RPMI8226 (cell line): ENCODE measurements at regions not wholly inside any gene's neighbourhood (a gene's known extent, or its start where the extent isn't known, plus 50 kb on each side); places are given as distances from the start of the nearest gene placed in this dataset.

Source experiments
- DNase-seq: peaks from one replicate; pipeline ENCODE4 v3.0.0-alpha.2; 2015

DNA sequence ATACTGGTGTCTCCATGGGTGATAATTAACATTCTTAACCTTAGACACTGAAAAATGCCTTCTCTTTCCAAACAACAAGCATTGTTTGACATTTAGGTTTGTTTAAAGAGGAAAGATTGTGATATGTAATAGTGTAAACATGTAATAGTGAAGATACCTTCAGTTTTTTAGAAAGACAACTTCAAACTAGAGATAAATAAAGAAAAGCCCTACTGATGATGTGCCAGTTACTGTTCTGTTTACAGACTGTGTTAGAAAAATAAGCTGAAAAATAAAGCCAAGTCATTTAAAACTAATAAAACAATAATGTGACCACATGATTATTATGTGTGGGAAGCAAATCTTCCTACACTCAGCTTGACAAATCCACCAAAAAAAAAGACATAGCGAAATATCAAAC is 2035.3 kb upstream of the TENM3 start:
- DNase-seq = no peak

DNA sequence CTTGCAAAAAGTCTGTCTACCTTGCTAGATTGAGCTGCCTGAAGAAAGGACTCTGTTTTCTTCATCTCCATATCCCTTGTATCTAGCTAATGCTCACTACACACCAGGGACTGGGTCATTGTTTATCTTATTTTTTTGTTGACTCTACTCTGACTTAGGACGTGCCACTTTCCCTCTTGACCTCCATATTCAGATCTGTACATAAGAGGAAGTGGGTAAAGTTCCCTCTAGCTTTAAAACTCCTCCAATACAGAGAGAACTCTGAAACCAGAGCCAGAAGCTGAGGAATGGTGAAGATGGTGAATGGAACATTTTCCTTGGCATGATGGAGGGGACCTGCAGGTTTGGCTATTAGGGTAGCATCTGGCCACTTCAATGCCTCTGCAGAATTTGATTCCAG is 2026.1 kb upstream of the TENM3 start:
- DNase-seq = no peak

DNA sequence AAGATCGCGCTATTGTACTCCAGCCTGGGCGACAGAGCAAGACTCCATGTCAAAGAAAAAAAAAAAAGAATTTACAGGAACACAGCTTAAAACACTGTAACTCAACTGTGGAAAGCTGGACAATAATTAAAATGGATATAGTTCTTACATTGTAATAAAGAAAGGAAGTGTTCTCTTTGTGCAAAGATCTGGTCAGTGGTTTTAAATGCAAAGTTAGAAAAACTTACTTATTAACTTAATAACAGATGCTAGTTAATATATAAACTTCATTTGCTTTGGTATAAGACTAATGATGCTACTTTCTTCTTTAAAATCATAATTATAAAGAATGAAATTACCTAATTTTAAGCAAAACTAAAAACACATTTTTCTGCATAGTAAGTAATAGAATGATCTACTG is 2024.1 kb upstream of the TENM3 start:
- DNase-seq = no peak

GRCh38 chr4:180225977-180226376 is 2017.2 kb upstream of the TENM3 start:
- no peak for DNase-seq

GRCh38 chr4:180234730-180235129 is 2008.5 kb upstream of the TENM3 start:
- no peak for DNase-seq

DNA sequence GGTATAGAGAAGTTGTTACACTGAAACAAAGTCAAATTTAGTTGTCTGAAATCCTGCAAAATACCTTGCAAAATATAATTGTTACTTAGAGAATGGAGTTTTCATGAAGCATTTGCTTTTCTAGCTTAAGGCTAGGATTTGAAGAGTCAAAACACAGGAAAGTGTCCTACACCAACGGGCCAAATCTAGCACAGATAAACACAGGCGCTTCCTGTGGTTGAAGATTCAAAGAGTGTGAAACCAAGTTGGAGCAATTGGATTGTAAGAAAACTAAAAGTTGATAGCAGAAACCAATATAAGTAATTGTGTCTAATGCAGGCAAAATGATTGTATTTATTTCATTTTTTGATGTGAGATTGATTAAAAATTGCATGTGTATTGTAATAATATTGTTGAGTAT is 2002.5 kb upstream of the TENM3 start:
- DNase-seq = no peak

GRCh38 chr4:180253419-180253818 is 1989.8 kb upstream of the TENM3 start:
- DNase-seq = no peak

GRCh38 chr4:180261346-180261745 is 1981.9 kb upstream of the TENM3 start:
- DNase-seq = no peak

DNA sequence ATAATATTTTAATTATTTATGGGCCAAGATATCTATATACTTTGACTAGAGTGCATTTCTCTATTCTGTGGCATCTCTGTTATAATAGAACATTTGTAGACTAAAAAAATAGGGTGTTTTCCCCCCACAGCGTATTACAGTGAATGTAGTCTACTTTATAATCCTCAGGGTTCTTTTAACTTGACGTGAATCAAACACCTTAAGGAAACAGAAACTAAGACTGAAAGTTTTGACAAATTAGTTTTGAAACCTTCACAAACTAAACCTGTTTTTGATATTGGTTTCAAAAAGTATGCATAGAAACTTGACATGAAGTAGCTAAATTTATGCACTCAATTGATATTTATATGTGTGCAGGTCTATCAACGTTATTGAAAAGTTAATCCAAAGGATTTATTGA is 1963.1 kb upstream of the TENM3 start:
- no peak for DNase-seq

- peak; percentile 12 for DNase-seq
Observed at GRCh38 chr4:180280726-180281297, 1962.4 kb upstream of the TENM3 start.

- no peak for DNase-seq
Observed at GRCh38 chr4:180281724-180282123, 1961.5 kb upstream of the TENM3 start.

DNA sequence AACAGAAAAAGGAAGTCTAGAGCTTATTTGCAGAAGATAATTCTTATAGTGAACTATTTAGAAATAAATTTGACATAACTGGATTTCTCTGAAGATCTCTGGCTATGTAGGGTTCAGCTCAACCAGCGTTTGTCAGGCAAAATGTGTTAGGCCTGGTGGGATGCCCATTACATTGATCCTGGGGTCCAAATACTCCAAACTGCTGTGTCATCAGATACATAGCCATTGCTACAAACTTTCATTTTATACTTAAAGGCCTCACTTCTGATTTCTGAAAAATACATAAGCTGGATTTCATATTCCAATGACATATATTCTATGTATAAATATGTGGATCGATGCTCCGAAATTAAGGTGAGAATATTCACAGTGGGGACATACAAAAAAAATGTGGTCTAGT is 1958.9 kb upstream of the TENM3 start:
- DNase-seq = no peak

DNA sequence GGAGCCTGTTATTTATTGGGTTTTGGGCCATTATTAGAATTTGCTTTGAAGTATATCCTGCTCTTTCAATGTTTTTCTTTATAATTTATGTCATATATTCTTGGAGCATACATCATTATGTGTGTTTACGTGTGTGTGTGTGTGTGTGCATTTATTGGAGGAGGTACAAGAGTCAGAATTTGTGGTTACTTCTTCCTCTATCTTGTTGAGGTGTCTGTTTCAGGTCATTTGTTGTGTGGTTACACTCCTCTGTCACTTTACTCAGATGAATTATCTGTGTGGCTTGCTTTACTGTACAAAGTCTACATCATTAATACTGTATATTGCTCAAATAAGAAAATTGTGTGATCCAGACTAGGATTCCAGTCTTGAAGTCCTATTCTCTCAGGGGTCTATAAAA is 1957.4 kb upstream of the TENM3 start:
- no peak for DNase-seq

GRCh38 chr4:180292339-180292738 is 1950.9 kb upstream of the TENM3 start:
- no peak for DNase-seq

- no peak for DNase-seq
Observed at GRCh38 chr4:180296036-180296599, 1947.1 kb upstream of the TENM3 start.

DNA sequence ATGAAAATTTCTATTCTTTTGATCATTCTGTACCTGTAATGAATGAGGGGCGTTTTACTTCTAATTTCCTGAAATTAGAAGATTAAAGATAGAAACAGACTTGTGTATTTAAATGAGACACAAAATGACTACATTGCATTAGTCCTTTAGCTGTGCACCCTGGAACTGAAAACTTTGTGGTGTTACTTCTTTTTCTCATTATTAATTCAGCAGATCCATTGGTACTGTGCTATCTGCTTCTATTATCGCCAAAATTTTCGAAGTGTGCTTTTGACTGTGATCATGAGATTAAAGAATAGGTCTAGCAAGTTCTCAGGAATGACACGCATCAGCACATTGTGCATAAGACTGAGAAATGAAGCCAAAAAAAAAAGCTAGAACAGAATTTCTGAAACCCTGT is 1938.9 kb upstream of the TENM3 start:
- DNase-seq = no peak

- DNase-seq = no peak
Observed at GRCh38 chr4:180310616-180311015, 1932.6 kb upstream of the TENM3 start.

DNA sequence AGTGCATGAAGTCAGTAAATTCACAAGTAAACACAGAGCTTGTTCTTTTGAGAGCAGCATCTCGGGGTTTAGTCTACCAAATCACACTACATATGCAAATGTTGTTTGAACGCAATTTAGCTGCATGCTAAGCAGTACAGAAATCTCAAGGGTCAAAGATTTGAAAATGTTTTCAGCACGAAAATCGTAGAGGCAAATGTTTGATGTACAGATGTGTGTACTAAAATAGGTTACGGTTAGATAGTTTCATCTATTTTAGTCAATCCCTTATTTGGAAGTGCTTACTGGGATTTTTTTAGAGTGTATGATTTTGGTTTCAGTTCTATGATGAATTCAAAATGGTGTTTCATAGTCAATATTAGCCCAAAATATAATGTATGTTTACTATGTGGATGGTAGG is 1928.2 kb upstream of the TENM3 start:
- DNase-seq = peak; percentile 41

- no peak for DNase-seq
Observed at GRCh38 chr4:180330521-180330920, 1912.7 kb upstream of the TENM3 start.

GRCh38 chr4:180333162-180333561 is 1910.0 kb upstream of the TENM3 start:
- no peak for DNase-seq

- no peak for DNase-seq
Observed at GRCh38 chr4:180335566-180335965, 1907.6 kb upstream of the TENM3 start.

- DNase-seq = no peak
Observed at GRCh38 chr4:180336494-180337090, 1906.6 kb upstream of the TENM3 start.

GRCh38 chr4:180341926-180342325 is 1901.3 kb upstream of the TENM3 start:
- no peak for DNase-seq

- DNase-seq = no peak
Observed at GRCh38 chr4:180350901-180351300, 1892.3 kb upstream of the TENM3 start.

- DNase-seq = no peak
Observed at GRCh38 chr4:180356766-180357165, 1886.4 kb upstream of the TENM3 start.
